ENCODE measurements at regions not wholly inside any gene's neighbourhood (a gene's known extent, or its start where the extent isn't known, plus 50 kb on each side); places are given as distances from the start of the nearest gene placed in this dataset.

DNA sequence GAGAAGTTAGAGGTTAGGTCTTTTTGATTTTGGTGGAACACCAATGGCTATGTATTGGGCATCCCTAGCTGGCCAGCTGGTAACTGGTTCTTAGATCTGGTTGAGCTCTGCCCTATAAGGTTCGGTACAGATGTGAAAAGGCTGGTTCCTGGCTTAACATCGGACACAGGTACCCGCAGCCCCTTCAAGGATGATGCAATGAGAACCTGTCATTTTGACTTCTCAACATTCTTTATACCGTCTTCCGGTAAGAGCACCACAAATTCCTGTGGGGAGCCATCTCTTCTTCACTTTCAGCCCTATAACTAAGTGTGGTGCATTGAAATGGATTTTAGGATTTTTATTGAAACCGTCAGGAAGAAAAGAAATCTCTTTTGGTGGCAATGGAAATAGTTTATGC, 222.8 kb downstream of the ADAMTS9 start:
- DNase-seq, result no peak

DNA sequence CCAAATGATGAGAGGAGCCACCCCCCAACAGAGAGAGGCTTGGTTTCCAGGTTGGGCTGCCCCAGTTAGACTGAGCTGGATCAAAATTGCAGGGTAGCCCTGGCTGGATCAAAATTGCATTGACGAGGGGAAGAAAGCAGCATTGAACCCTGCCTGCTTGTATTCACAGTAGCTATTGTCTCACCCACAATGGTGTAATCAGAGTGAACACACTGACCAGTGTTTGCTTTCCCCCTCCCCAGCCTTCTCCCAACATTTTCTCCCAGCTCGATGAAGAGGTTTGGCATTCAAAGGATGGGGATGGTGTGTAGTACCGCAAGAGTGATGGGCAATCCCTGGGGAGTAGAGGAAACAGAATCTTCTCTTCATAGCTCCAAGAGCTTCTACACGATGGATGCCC, 223.8 kb downstream of the ADAMTS9 start:
- DNase-seq, result no peak

GRCh38 chr3:64462203-64462602, 225.6 kb downstream of the ADAMTS9 start:
- DNase-seq, result peak; percentile 25

GRCh38 chr3:64460877-64461276, 226.9 kb downstream of the ADAMTS9 start:
- no peak for DNase-seq

GRCh38 chr3:64460141-64460730, 227.6 kb downstream of the ADAMTS9 start:
- DNase-seq, result no peak

GRCh38 chr3:64459711-64460110, 228.1 kb downstream of the ADAMTS9 start:
- DNase-seq, result no peak

DNA sequence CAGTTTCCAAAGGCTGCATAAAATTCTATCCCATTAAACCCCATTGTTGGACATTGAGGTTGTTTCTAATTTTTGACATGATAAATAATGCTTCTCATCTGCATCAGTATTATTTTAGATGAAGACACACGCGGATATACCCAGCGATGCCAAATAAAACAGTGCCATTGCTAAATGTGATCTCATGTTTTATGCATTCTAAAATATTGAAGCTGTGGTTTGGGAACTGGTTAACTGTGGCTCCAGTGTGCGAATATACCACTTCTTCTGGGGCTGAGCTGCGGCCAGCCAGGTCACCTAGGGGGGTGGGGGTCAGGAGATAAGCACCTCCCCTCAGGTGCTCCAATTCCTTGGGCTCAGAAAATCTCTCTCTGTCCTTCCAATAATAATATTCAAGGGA, 230.0 kb downstream of the ADAMTS9 start:
- DNase-seq, result no peak

- no peak for DNase-seq
Measured at GRCh38 chr3:64456674-64457073, 231.1 kb downstream of the ADAMTS9 start.

DNA sequence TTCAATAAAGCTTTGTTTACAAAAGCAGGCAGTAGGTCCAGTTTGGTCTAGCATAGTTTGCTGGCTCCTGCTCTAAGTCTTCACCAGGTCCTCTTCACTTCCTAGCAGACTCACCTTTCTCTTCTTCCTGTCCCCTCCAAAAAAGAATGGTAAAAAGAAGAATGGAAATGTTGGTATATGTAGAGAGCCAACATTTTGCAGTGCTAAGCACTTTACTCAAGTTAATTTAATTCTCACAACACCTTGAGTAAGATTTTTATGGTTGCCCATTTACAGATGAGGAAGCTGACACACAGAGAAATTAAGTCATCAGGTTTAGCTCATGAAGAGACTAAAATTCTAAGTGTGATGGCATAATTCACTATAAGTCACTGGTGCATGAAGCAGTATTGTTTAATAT, 230.1 kb upstream of the PRICKLE2 start:
- no peak for DNase-seq

DNA sequence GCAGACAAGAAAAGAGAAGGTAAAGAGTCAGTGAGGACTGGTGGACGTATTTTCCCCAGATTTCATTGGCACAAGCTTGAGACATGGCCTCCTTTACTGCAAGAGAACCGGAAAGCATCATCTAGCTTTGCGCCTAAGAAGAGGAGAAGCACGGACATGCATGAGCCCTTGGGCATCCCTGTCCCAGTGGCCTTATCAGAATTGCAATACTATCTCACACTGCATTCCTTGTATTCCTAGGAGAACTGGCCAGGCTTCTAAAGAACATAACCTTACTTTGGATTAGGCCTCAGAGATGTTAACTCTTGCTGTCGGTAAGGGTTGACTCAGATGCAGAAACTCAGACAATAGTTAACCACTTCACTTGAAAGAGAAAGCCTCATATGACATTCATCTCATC, 229.5 kb upstream of the PRICKLE2 start:
- no peak for DNase-seq

DNA sequence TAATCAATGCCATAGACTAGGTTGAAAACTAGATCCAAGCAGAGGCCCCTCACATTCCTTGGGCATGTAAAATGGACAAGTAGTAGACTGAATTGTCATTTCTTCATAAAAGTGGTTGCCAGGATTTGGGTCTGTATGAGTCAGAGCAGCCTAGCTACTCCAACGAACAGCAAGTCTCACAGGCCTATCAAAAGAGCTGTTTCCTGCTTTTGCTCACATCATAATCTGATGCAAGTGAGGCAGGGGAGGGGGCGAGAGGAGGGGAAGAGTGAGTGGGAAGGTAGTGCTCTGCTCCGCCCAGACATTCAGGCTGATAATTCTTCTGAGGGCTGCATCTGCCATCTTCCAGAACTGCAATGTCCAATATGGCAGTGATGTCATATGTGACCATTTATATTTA, 228.9 kb upstream of the PRICKLE2 start:
- DNase-seq, result peak; percentile 32

DNA sequence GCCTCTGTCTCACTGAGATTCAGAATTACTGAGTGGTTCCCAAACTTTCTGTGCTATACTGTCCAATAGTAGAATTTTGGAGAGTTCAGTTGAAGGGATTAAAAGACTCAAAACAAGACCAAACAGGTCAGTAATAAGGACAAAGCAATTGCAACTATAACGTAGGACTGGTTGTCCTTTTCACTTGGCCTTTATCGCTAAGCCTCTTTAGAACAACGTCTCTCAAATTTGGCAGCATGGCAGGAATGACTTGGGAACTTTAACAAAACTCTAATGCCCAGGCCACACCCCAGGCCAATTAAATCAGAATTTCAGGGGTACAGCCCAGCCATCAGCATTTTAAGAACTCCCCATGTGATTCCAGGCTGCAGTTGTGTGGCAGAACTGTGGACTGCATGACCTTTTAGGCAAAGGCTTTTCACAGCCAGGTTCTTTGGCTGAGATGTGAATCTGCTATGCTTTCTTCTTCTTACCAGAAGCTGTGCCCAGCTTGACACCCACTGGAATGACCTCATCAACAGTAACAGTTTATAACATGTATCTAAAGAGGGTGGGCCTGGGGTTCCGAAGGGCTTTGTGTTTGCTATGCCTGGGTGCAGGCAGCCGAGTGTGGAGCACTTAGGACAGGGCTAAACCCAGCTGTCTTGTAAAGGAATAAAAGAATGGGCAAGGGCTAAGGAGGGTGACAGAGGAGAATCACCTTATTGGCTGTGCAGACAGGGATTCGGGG, 226.2 kb upstream of the PRICKLE2 start:
- DNase-seq, result no peak

DNA sequence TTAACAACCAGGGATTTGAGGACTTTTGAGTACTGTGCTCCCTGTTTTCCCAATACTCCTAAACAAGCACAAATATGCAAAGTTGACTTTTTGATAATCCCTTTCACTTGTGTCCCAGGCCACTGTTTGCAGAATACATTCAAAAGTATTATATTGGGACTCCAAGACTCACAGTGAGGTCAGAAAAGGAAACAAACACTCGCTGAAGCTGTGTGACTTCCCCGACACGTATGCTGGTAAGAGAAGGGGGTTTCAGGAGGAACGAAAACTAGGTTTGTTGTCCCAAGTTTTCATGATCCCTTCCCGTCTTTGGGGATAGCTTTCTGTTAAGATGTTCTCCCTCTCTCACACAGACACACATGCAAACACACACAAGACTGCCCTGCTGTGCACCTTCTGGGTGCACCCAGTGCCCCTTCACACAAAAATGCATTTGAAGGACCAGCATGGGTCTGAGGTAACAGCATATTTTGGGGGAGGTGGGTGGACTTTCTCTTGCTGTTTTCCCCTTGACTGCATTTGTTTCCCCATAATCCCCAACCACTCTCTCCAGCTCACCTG, 225.2 kb upstream of the PRICKLE2 start:
- DNase-seq, result no peak

DNA sequence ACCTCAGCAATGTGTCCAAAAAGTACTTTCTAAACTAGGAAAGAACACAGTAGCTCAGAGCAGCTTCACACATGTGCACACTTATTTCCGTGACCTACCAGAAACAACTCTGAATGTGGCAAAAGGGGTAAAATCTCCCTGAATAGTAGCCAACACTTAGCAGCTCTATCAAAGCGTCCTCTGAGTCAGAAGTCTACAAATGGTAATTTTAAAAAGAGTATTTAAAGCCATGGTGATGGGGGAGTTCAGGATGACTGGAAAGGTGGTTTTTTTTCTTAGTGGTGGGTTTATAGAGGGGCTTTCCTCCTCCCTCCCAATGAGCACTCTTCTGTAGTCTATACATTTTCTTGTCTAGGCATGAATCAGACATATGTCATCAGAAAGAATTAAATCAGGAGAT, 223.8 kb upstream of the PRICKLE2 start:
- no peak for DNase-seq

DNA sequence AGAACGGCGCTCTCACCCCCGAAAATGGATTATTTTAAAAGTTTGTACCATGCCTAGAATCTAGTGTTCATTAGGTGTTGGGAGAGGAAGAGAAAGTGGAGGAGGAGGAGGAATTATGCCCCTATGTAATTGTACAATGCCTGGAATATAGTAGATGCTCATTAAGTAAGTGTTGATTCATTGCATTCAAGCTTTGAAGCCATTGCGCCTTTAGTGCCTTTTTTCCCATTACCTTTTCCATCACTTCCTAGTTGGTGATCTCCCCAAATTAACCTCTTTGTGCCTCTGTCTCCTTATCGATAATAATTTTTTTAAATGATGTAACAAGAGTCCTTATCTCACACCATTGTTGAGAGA, 220.7 kb upstream of the PRICKLE2 start:
- DNase-seq, result no peak

DNA sequence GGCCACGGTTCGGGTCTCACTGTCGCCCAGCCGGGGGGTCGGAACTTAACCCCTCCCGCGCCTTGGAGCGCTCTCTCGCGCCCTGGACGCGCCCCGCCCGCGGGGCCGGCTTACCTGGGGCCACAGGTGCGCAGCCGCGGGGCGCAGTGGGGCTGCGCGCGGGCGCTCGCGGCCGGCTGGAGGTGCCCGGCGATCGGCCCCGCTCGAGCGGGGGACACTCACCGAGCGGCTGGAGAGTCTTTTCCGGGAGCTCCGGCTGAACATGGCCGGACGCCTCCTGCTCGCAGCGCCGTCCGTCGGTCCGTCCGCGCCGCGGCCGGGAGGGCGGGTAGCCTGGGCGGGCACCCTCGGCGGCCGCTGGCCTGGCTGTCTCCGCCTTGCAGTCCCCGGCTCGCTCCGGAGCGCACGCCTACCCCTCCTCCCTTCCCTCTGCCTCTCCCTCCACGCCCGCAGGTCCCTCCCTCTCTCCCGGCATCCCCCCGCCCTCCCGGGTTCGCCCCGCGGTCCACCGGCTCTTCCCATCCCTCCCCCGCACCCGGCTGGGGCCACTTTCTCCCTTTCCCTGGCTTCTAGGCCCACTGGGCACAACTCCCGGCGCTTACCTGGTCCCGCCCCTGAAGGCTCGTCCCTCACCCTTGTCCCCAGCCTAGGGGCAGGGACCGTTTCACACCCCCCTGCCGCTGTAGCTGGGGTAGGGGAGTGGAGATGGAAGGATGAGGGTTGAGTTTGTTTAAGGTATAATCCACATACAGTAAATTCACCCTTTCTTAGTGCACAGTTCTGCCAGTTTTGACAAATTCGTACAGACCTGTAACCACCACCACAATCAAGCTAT, 220.1 kb upstream of the PRICKLE2 start:
- DNase-seq, result no peak

DNA sequence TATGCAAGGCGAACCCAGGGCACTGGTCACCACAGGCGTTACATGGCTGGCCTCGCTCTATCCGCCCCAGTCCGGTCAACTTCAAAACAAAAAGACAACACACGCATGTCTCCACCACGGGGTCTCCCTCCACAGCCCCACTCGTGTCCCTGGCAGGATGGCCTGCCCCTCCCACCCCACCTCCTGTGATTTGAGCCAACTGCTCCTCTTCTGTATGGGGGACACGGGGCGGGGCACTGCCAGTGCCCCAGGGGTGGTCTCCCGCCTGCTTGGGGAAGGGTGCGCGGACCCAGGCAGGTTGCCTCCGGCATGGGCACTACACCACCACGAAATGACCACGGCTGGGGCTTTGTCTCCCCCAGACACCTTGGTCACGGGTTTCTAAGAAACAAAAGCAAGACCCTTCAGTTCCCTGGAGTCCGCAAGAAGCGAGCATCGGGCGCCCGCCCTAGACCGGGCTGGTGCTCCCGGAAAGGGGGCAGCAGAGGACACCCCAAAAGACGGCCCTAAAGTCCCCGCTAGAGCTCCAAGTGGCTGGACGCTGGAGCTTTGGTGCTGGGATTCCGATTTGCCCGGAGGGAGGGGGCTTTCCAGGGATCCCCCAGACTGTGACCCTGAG, 219.3 kb upstream of the PRICKLE2 start:
- DNase-seq, result no peak

- DNase-seq, result no peak
Measured at GRCh38 chr3:64443546-64444381, 218.5 kb upstream of the PRICKLE2 start.

GRCh38 chr3:64441861-64442260, 216.6 kb upstream of the PRICKLE2 start:
- DNase-seq, result no peak

DNA sequence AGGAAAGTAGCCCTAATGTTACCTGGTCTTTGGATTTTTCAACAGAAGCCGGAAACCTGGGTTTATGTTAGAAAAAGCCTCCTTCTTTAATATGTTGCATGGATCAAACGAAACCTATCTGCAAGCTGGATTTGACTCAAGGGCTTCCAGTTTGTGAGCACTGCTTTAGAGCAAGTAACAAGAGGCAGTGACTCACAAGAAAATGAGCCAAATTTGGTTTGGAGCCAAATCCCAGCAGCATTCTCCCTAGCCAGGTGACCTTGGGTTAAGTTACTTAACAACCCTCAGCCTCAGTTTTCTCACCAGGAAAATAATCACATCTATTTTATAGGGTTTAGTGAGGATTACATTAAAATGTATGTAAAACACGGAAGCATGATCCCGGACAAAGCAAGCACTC, 215.2 kb upstream of the PRICKLE2 start:
- peak; percentile 51 for DNase-seq

DNA sequence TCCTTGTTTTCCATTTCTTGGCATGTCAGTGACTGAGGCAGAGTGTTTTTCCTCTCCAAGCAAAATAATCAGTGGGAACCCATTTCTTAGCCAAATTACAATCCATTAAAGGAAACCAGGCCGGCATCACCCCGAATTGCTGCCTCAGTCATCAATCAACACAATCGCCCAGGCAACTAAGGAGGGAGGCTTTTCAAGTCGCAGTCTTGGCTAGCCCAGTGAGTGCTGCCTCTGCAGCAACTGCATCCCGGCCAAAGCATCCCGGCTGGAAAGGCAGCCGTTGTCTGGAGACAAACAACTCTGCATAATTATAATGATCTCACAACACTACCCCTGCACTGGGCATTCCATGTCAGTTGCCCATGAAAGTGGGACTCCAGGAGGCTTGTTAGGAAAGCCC, 213.5 kb upstream of the PRICKLE2 start:
- DNase-seq, result no peak

DNA sequence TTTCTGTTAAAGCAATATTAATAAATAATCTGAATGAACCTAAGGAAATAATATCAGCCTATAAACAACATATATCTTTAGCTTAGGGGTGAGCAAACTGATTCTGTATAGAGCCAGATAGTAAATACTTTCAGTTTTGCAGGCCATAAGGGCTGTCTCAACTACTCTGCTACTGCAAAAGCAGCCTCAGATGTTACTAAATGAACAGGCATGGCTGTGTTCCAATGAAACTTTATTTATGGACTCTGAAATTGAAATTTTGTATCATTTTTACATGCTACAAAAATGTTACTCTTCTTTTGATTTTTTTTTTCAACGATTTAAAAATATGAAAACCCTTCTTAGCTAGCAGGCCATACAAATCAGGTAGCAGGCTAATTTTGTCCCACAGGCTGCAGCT, 212.8 kb upstream of the PRICKLE2 start:
- no peak for DNase-seq

All from NCI-H226 (cell line).